ENCODE measurements at regions not wholly inside any gene's neighbourhood (a gene's known extent, or its start where the extent isn't known, plus 50 kb on each side); places are given as distances from the start of the nearest gene placed in this dataset.
"Not testable (repeated sequence)": the region's sequence is repeated elsewhere in the genome, so short reads cannot be mapped to it uniquely, and the experiment has no call there.

GRCh38 chr7:120056227-120056626 is 216.7 kb upstream of the KCND2 start:
- H3K27me3 ChIP-seq (ENCODE audit: control insufficient read depth, insufficient read depth, low read length) = no peaks in the 10 kb centered on the region
- no peak overlapping the region for H3K9ac ChIP-seq (ENCODE audit: low read length)
- H3K4me1 ChIP-seq (ENCODE audit: control insufficient read depth, low read depth, low read length) = no peaks in the 10 kb centered on the region
- H3K9me3 ChIP-seq (ENCODE audit: control insufficient read depth, low read depth, low read length) = no peaks in the 10 kb centered on the region
- no peak overlapping the region for H3K27ac ChIP-seq (ENCODE audit: low read length)
- H3K36me3 ChIP-seq (ENCODE audit: control insufficient read depth, low read depth, low read length) = no peaks in the 10 kb centered on the region
- no peak overlapping the region for H3K4me3 ChIP-seq (ENCODE audit: low read length)

DNA sequence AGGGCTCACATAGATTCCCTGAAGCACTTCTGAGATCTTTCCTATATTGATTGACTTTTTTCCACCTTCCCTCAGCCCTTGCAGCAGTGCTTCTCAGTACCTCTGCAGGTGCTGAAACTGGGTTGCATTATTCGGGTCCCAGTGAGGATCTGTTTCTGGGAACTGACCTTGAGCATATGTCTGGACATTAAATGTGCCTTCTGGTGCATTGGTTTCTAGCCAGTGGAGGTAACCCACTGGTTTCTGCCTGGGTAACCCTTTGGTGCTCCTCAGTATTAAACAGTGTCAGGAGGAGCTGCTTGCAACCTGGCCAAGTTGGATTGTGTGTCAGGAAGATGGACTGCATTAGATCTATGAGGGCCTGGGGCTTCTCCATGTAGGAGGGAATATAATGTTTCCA is 213.3 kb upstream of the KCND2 start:
- H3K4me3 ChIP-seq (ENCODE audit: low read length) = no peak overlapping the region
- no peaks in the 10 kb centered on the region for H3K27me3 ChIP-seq (ENCODE audit: control insufficient read depth, insufficient read depth, low read length)
- no peak overlapping the region for H3K27ac ChIP-seq (ENCODE audit: low read length)
- H3K9ac ChIP-seq (ENCODE audit: low read length) = no peak overlapping the region
- H3K4me1 ChIP-seq (ENCODE audit: control insufficient read depth, low read depth, low read length) = no peaks in the 10 kb centered on the region
- H3K9me3 ChIP-seq (ENCODE audit: control insufficient read depth, low read depth, low read length) = no peaks in the 10 kb centered on the region
- no peaks in the 10 kb centered on the region for H3K36me3 ChIP-seq (ENCODE audit: control insufficient read depth, low read depth, low read length)

DNA sequence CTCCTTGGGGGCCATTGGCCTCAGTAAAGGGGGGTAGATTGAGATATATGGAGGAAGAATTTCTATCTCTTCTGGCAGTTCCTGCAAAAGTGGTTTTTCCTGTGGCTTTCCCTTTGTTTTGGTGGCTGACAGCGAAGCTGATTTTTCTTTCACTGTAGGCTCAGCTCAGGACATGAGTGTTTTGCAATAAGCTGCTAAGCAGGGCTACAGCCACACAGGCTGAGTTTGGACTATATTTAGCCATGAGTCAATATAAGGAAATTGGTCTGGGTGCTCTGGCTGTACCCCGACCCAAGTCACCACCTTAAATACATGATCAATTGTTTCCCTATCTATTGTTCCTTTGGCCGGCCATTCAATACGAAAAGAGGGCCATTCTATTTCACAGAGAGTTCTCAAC is 212.7 kb upstream of the KCND2 start:
- no peak overlapping the region for H3K4me3 ChIP-seq (ENCODE audit: low read length)
- H3K9me3 ChIP-seq (ENCODE audit: control insufficient read depth, low read depth, low read length) = no peaks in the 10 kb centered on the region
- no peaks in the 10 kb centered on the region for H3K27me3 ChIP-seq (ENCODE audit: control insufficient read depth, insufficient read depth, low read length)
- H3K27ac ChIP-seq (ENCODE audit: low read length) = no peak overlapping the region
- H3K4me1 ChIP-seq (ENCODE audit: control insufficient read depth, low read depth, low read length) = no peaks in the 10 kb centered on the region
- no peak overlapping the region for H3K9ac ChIP-seq (ENCODE audit: low read length)
- no peaks in the 10 kb centered on the region for H3K36me3 ChIP-seq (ENCODE audit: control insufficient read depth, low read depth, low read length)

DNA sequence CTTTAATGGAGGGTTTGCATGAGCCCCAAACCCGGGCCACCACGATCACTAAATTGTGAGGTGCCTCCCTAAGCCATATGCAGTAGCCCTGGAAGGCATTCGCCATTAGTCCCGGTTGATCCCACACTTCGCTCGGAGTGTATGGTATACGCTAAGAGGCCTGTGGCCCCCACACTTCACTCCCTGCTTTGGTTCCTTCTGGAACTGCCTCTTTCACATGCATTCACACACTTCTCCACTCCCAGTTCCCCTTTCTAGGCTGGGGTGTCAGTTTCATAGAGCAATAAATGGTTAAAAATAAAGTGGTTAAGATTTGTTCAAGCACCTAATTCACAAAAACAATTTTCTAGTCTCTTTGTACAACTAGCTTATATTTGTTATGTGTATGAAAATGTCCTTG is 212.1 kb upstream of the KCND2 start:
- H3K4me3 ChIP-seq (ENCODE audit: low read length) = no peak overlapping the region
- no peaks in the 10 kb centered on the region for H3K27me3 ChIP-seq (ENCODE audit: control insufficient read depth, insufficient read depth, low read length)
- H3K27ac ChIP-seq (ENCODE audit: low read length) = no peak overlapping the region
- no peaks in the 10 kb centered on the region for H3K4me1 ChIP-seq (ENCODE audit: control insufficient read depth, low read depth, low read length)
- H3K9me3 ChIP-seq (ENCODE audit: control insufficient read depth, low read depth, low read length) = no peaks in the 10 kb centered on the region
- H3K9ac ChIP-seq (ENCODE audit: low read length) = no peak overlapping the region
- no peaks in the 10 kb centered on the region for H3K36me3 ChIP-seq (ENCODE audit: control insufficient read depth, low read depth, low read length)

DNA sequence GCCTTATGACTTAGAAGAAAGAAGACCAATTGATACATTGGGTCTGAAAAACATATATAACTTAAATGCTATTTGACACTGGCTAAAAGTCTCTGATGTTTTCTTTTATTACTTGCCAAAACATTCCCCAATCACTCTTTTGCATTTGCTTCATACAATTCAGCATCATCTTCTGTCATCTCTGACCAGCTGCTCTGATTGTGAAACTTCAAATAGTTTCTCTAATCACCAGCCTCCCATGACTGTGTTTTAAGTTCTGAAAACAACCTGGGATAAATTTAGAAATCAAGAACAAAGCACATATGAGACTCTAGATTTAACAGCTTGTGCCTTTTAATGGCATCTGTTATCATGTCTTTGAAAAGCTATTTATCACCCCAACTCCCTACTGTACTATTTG is 208.4 kb upstream of the KCND2 start:
- no peaks in the 10 kb centered on the region for H3K27me3 ChIP-seq (ENCODE audit: control insufficient read depth, insufficient read depth, low read length)
- no peak overlapping the region for H3K9ac ChIP-seq (ENCODE audit: low read length)
- peaks cover 5% of the 10 kb centered on the region for H3K9me3 ChIP-seq (ENCODE audit: control insufficient read depth, low read depth, low read length)
- H3K4me3 ChIP-seq (ENCODE audit: low read length) = no peak overlapping the region
- H3K27ac ChIP-seq (ENCODE audit: low read length) = no peak overlapping the region
- no peaks in the 10 kb centered on the region for H3K36me3 ChIP-seq (ENCODE audit: control insufficient read depth, low read depth, low read length)
- no peaks in the 10 kb centered on the region for H3K4me1 ChIP-seq (ENCODE audit: control insufficient read depth, low read depth, low read length)

DNA sequence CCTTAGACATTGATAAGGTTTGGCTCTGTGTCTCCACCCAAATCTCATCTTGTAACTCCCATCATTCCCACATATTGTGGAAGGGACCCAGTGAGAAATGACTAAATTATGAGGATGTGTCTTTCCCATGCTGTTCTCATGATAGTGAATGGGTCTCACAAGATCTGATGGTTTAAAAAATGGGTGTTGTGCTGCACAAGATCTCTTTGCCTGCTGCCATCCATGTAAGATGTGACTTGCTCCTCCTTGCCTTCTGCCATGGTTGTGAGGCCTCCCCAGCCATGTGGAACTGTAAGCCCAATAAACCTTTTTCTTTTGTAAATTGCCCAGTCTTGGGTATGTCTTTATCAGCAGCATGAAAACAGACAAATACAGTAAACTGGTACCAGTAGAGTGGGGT is 206.1 kb upstream of the KCND2 start:
- not testable (repeated sequence) for H3K4me3 ChIP-seq (ENCODE audit: low read length); H3K9ac ChIP-seq (ENCODE audit: low read length); H3K4me1 ChIP-seq (ENCODE audit: control insufficient read depth, low read depth, low read length); H3K27me3 ChIP-seq (ENCODE audit: control insufficient read depth, insufficient read depth, low read length); H3K27ac ChIP-seq (ENCODE audit: low read length); H3K36me3 ChIP-seq (ENCODE audit: control insufficient read depth, low read depth, low read length); H3K9me3 ChIP-seq (ENCODE audit: control insufficient read depth, low read depth, low read length)

DNA sequence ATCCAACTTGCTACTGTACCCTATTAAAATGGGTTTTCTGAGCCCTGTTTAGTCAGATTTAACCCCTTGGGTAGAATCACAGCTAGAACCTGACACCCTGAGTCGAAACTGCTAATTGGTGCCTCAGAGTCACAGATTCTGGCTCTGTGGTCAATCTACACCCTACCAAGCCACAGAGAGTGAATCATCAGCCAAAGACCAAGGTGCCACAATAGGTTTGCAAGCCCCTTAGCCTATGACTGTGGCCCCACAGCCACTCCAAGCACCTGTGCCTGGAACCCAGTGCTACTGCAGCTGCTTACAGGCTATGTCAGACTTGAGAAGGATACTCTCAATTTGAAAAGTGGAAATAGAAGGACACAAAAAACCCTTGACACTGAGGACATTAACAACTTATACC is 202.8 kb upstream of the KCND2 start:
- Histone ChIP-seq H3K4me1 (ENCODE audit: control insufficient read depth, low read depth, low read length) (no peaks in the 10 kb centered on the region), H3K4me3 (ENCODE audit: low read length) (no peak overlapping the region), H3K27ac (ENCODE audit: low read length) (no peak overlapping the region), H3K9ac (ENCODE audit: low read length) (no peak overlapping the region), H3K36me3 (ENCODE audit: control insufficient read depth, low read depth, low read length) (no peaks in the 10 kb centered on the region), H3K27me3 (ENCODE audit: control insufficient read depth, insufficient read depth, low read length) (no peaks in the 10 kb centered on the region), H3K9me3 (ENCODE audit: control insufficient read depth, low read depth, low read length) (peaks cover 5% of the 10 kb centered on the region)

- Histone ChIP-seq H3K27ac (ENCODE audit: low read length) (no peak overlapping the region), H3K9ac (ENCODE audit: low read length) (no peak overlapping the region), H3K27me3 (ENCODE audit: control insufficient read depth, insufficient read depth, low read length) (no peaks in the 10 kb centered on the region), H3K9me3 (ENCODE audit: control insufficient read depth, low read depth, low read length) (no peaks in the 10 kb centered on the region), H3K4me1 (ENCODE audit: control insufficient read depth, low read depth, low read length) (no peaks in the 10 kb centered on the region), H3K36me3 (ENCODE audit: control insufficient read depth, low read depth, low read length) (no peaks in the 10 kb centered on the region), H3K4me3 (ENCODE audit: low read length) (no peak overlapping the region)
These were observed 195.2 kb upstream of the KCND2 start for GRCh38 chr7:120077777-120078176.

GRCh38 chr7:120079022-120079421 is 194.0 kb upstream of the KCND2 start:
- H3K9me3 ChIP-seq (ENCODE audit: control insufficient read depth, low read depth, low read length) = no peaks in the 10 kb centered on the region
- H3K9ac ChIP-seq (ENCODE audit: low read length) = no peak overlapping the region
- H3K4me3 ChIP-seq (ENCODE audit: low read length) = no peak overlapping the region
- no peak overlapping the region for H3K27ac ChIP-seq (ENCODE audit: low read length)
- H3K4me1 ChIP-seq (ENCODE audit: control insufficient read depth, low read depth, low read length) = no peaks in the 10 kb centered on the region
- no peaks in the 10 kb centered on the region for H3K27me3 ChIP-seq (ENCODE audit: control insufficient read depth, insufficient read depth, low read length)
- H3K36me3 ChIP-seq (ENCODE audit: control insufficient read depth, low read depth, low read length) = no peaks in the 10 kb centered on the region

GRCh38 chr7:120079704-120080103 is 193.3 kb upstream of the KCND2 start:
- Histone ChIP-seq H3K36me3 (ENCODE audit: control insufficient read depth, low read depth, low read length) (no peaks in the 10 kb centered on the region), H3K9ac (ENCODE audit: low read length) (no peak overlapping the region), H3K27ac (ENCODE audit: low read length) (no peak overlapping the region), H3K4me3 (ENCODE audit: low read length) (no peak overlapping the region), H3K4me1 (ENCODE audit: control insufficient read depth, low read depth, low read length) (no peaks in the 10 kb centered on the region), H3K27me3 (ENCODE audit: control insufficient read depth, insufficient read depth, low read length) (no peaks in the 10 kb centered on the region), H3K9me3 (ENCODE audit: control insufficient read depth, low read depth, low read length) (no peaks in the 10 kb centered on the region)

- not testable (repeated sequence) for H3K27me3 ChIP-seq (ENCODE audit: control insufficient read depth, insufficient read depth, low read length); H3K9me3 ChIP-seq (ENCODE audit: control insufficient read depth, low read depth, low read length); H3K27ac ChIP-seq (ENCODE audit: low read length); H3K9ac ChIP-seq (ENCODE audit: low read length); H3K4me3 ChIP-seq (ENCODE audit: low read length); H3K36me3 ChIP-seq (ENCODE audit: control insufficient read depth, low read depth, low read length); H3K4me1 ChIP-seq (ENCODE audit: control insufficient read depth, low read depth, low read length)
These were observed 186.5 kb upstream of the KCND2 start for GRCh38 chr7:120086468-120086867.

- no peaks in the 10 kb centered on the region for H3K36me3 ChIP-seq (ENCODE audit: control insufficient read depth, low read depth, low read length)
- no peak overlapping the region for H3K4me3 ChIP-seq (ENCODE audit: low read length)
- H3K27ac ChIP-seq (ENCODE audit: low read length) = no peak overlapping the region
- H3K9me3 ChIP-seq (ENCODE audit: control insufficient read depth, low read depth, low read length) = no peaks in the 10 kb centered on the region
- H3K27me3 ChIP-seq (ENCODE audit: control insufficient read depth, insufficient read depth, low read length) = no peaks in the 10 kb centered on the region
- H3K9ac ChIP-seq (ENCODE audit: low read length) = no peak overlapping the region
- H3K4me1 ChIP-seq (ENCODE audit: control insufficient read depth, low read depth, low read length) = no peaks in the 10 kb centered on the region
These were observed 183.0 kb upstream of the KCND2 start for GRCh38 chr7:120089968-120090367.

GRCh38 chr7:120091807-120092206 is 181.2 kb upstream of the KCND2 start:
- Histone ChIP-seq H3K36me3 (ENCODE audit: control insufficient read depth, low read depth, low read length) (no peaks in the 10 kb centered on the region), H3K4me3 (ENCODE audit: low read length) (no peak overlapping the region), H3K4me1 (ENCODE audit: control insufficient read depth, low read depth, low read length) (no peaks in the 10 kb centered on the region), H3K9me3 (ENCODE audit: control insufficient read depth, low read depth, low read length) (no peaks in the 10 kb centered on the region), H3K27ac (ENCODE audit: low read length) (no peak overlapping the region), H3K27me3 (ENCODE audit: control insufficient read depth, insufficient read depth, low read length) (no peaks in the 10 kb centered on the region), H3K9ac (ENCODE audit: low read length) (no peak overlapping the region)

All from iPS-18a (cell line).